Body of pancreas (tissue), 4 donors: ENCODE measurements at regions not wholly inside any gene's neighbourhood (a gene's known extent, or its start where the extent isn't known, plus 50 kb on each side); places are given as distances from the start of the nearest gene placed in this dataset.

Experiments used
- POLR2A ChIP-seq, 3 donors: fragments of 450-650 bp; IDR thresholded peaks; one replicate each; pipeline ENCODE4 v1.6.1; 2016; ENCODE audit warnings: antibody characterized with exemption in 3 of 3, mild to moderate bottlenecking in 2 of 3
- TF ChIP-seq, protein P1 (sequence below), 7 experiments: fragments of 450-650 bp in 4 of 7; fragments of 200-600 bp in 3 of 7; sonication (generic) in 3 of 7; IDR thresholded peaks; one replicate each; pipeline ENCODE4 v1.5.1; 2016 to 2019; ENCODE audit warnings: antibody characterized with exemption in 7 of 7

DNA sequence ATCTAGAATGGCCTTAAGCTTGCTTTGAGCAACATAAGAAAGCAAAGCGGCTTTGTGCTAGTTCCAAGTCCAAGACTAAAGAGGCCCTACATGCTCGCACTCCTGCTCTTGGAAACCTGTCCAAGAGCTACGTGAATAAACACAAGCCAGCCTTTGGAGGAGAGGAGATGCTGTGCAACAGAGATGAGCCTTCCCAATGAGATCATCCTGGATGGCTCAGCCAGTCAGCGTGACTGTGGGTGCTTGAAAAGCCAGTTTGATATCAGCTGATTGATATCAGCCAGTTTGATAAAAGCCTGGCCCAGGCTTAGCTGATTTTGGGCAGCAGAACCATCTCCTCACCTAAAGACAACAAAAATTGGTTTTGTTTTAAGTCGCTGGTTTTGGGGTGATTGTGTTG, 481.0 kb upstream of the DSEL start:
- TF ChIP-seq, protein P1, sequence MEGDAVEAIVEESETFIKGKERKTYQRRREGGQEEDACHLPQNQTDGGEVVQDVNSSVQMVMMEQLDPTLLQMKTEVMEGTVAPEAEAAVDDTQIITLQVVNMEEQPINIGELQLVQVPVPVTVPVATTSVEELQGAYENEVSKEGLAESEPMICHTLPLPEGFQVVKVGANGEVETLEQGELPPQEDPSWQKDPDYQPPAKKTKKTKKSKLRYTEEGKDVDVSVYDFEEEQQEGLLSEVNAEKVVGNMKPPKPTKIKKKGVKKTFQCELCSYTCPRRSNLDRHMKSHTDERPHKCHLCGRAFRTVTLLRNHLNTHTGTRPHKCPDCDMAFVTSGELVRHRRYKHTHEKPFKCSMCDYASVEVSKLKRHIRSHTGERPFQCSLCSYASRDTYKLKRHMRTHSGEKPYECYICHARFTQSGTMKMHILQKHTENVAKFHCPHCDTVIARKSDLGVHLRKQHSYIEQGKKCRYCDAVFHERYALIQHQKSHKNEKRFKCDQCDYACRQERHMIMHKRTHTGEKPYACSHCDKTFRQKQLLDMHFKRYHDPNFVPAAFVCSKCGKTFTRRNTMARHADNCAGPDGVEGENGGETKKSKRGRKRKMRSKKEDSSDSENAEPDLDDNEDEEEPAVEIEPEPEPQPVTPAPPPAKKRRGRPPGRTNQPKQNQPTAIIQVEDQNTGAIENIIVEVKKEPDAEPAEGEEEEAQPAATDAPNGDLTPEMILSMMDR (IDR thresholded peaks at IDR 0.05), result no peak
- no peak for TF ChIP-seq POLR2A (IDR thresholded peaks at IDR 0.05)
